ENCODE measurements at regions not wholly inside any gene's neighbourhood (a gene's known extent, or its start where the extent isn't known, plus 50 kb on each side); places are given as distances from the start of the nearest gene placed in this dataset.

DNA sequence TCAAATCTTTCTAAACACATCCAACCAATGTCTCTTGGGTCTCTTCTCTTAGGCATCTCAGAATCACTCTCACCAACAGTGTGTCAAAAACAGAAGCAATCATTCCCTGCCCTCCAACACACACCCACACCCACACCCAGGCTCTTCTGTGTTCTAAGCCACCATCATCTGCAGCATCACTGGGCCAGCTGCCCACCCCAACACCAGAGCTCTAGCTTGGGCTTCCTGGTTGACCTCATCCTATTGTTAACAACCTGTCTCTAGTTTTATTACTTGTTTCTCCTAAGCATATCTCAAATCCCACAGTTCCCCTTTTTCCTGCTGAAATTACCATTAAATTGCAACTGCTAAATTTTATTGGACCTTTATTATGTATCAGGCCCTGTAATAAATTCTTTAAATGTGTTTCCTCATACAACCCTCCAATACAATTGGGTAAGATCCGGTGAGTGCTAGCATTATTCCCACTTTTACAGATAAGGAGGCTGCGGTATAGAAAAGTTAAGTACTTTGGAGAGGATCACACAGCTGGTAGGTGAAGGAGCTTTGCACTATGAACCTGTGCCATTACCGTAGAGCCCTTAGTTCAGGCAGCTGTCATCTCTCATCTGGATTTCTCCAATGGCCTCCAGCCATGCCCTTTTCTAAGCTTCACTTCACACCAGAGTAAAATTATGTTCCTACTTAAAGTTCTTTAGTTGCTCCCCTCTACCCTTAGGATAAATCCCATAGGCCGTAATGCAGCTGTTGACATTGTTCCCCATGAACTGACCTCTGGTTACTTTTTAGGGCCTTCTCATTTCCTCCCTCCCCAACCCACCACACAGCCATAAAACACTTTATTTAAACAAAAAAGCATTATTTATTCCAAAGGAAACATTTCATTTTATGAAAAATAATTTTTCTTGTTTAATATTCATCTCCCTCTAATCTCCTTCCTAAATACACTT lies 227.7 kb downstream of the B3GLCT start:
- no peak for TF ChIP-seq GABPA (IDR thresholded peaks at IDR 0.05; ENCODE audit: low read depth)
- TF ChIP-seq, protein P1, sequence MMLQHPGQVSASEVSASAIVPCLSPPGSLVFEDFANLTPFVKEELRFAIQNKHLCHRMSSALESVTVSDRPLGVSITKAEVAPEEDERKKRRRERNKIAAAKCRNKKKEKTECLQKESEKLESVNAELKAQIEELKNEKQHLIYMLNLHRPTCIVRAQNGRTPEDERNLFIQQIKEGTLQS (IDR thresholded peaks at IDR 0.05; ENCODE audit: borderline replicate concordance, extremely low read depth, low read depth, low read length) = no peak
- no peak for TF ChIP-seq RAD21 (IDR thresholded peaks at IDR 0.05; ENCODE audit: insufficient read depth, low read depth, low read length)
- no peak for TF ChIP-seq POLR2AphosphoS5 (IDR thresholded peaks at IDR 0.05; ENCODE audit: low read length)
- no peak for TF ChIP-seq SIX5 (IDR thresholded peaks at IDR 0.05; ENCODE audit: low read depth, low read length, severe bottlenecking)
- TF ChIP-seq MYB (IDR thresholded peaks at IDR 0.05; ENCODE audit: borderline replicate concordance, low read depth, low read length) = no peak
- no peak for TF ChIP-seq NRF1 (conservative IDR thresholded peaks at IDR 0.05; ENCODE audit: low read depth, low read length)
- TF ChIP-seq, protein P2, sequence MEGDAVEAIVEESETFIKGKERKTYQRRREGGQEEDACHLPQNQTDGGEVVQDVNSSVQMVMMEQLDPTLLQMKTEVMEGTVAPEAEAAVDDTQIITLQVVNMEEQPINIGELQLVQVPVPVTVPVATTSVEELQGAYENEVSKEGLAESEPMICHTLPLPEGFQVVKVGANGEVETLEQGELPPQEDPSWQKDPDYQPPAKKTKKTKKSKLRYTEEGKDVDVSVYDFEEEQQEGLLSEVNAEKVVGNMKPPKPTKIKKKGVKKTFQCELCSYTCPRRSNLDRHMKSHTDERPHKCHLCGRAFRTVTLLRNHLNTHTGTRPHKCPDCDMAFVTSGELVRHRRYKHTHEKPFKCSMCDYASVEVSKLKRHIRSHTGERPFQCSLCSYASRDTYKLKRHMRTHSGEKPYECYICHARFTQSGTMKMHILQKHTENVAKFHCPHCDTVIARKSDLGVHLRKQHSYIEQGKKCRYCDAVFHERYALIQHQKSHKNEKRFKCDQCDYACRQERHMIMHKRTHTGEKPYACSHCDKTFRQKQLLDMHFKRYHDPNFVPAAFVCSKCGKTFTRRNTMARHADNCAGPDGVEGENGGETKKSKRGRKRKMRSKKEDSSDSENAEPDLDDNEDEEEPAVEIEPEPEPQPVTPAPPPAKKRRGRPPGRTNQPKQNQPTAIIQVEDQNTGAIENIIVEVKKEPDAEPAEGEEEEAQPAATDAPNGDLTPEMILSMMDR (IDR thresholded peaks at IDR 0.05 in 2 of 3, conservative IDR thresholded peaks at IDR 0.05 in 1 of 3; ENCODE audit: control insufficient read depth in 2 of 3, extremely low read depth in 1 of 3, insufficient read depth in 1 of 3, low read depth in 3 of 3, low read length in 3 of 3) = no peak
- no peak for TF ChIP-seq YY1 (IDR thresholded peaks at IDR 0.05; ENCODE audit: low read depth, low read length)
- no peak for TF ChIP-seq TBL1XR1 (IDR thresholded peaks at IDR 0.05; ENCODE audit: low read depth, low read length)
- TF ChIP-seq FOXM1 (IDR thresholded peaks at IDR 0.05; ENCODE audit: low read depth, low read length) = no peak

Data from GM12878 (cell line).